ENCODE measurements at regions not wholly inside any gene's neighbourhood (a gene's known extent, or its start where the extent isn't known, plus 50 kb on each side); places are given as distances from the start of the nearest gene placed in this dataset.

DNA sequence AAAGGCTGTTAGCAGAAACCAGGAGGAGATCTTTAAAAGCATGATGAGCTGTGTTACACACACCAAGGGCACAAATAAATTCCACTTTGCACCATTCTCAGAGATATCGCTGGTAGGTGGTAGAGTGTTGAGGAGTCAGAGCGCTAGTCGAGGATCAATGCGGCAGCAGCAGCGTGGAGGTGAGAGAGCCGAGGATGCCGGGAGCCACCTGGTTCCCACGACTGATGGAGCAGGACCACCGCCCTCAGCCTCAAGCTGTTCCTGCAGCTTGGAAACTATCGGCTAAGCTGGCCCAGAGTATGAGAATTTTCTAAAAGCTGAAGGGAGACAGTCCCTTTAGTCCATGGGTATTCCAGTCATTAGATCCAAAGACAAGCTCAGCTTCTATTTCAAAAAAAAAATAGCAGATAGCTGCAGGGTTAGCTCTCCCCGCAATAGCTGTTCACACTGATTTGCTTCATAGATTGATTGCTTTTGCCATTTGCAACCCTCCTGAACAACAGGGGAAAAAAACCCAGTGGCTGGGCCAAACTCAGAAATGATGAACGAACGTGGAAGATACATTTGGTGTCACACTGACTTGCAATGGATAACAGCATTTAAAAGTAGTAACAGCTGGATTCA lies 106.2 kb downstream of the LCA5 start:
- no peak overlapping the region for H3K4me2 ChIP-seq (ENCODE audit: low read length)
- no peak overlapping the region for H3K9ac ChIP-seq (ENCODE audit: low read length)
- H3K9me3 ChIP-seq (ENCODE audit: control insufficient read depth in 1 of 2, insufficient read depth in 1 of 2, low read depth in 1 of 2, low read length in 2 of 2) = no peaks in the 10 kb centered on the region
- POLR2A ChIA-PET = interaction anchor here (0.9 kb wide), 1 partner anchor 9 kb away, joined by 3 read pairs; no protein-coding TSS in a partner anchor
- no peaks in the 10 kb centered on the region for H3K4me1 ChIP-seq (ENCODE audit: control insufficient read depth in 1 of 2, insufficient read depth in 2 of 2, low read length in 2 of 2)
- DNase-seq (ENCODE audit: low read depth, low spot score) (no peak), ATAC-seq (no peak)
- TF ChIP-seq EZH2phosphoT487 (IDR thresholded peaks at IDR 0.05; ENCODE audit: borderline replicate concordance) (no peak), TCF7L2 (IDR thresholded peaks at IDR 0.05; ENCODE audit: borderline replicate concordance, extremely low read depth, insufficient read depth, insufficient read length) (no peak), CBX3 (IDR thresholded peaks at IDR 0.05; ENCODE audit: low read depth) (no peak), YY1 (IDR thresholded peaks at IDR 0.05; ENCODE audit: extremely low read depth, insufficient replicate concordance, low read depth, low read length) (no peak), FOSL1 (IDR thresholded peaks at IDR 0.05; ENCODE audit: low read depth) (no peak), EZH2 (IDR thresholded peaks at IDR 0.05) (no peak), ZNF274 (IDR thresholded peaks at IDR 0.05; ENCODE audit: low read depth, low read length) (no peak), POLR2A (IDR thresholded peaks at IDR 0.05; ENCODE audit: borderline replicate concordance, extremely low read depth, insufficient read depth, insufficient read length) (no peak)
- TF ChIP-seq, protein P1, sequence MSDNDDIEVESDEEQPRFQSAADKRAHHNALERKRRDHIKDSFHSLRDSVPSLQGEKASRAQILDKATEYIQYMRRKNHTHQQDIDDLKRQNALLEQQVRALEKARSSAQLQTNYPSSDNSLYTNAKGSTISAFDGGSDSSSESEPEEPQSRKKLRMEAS (IDR thresholded peaks at IDR 0.05) = no peak
- TF ChIP-seq, protein P2, sequence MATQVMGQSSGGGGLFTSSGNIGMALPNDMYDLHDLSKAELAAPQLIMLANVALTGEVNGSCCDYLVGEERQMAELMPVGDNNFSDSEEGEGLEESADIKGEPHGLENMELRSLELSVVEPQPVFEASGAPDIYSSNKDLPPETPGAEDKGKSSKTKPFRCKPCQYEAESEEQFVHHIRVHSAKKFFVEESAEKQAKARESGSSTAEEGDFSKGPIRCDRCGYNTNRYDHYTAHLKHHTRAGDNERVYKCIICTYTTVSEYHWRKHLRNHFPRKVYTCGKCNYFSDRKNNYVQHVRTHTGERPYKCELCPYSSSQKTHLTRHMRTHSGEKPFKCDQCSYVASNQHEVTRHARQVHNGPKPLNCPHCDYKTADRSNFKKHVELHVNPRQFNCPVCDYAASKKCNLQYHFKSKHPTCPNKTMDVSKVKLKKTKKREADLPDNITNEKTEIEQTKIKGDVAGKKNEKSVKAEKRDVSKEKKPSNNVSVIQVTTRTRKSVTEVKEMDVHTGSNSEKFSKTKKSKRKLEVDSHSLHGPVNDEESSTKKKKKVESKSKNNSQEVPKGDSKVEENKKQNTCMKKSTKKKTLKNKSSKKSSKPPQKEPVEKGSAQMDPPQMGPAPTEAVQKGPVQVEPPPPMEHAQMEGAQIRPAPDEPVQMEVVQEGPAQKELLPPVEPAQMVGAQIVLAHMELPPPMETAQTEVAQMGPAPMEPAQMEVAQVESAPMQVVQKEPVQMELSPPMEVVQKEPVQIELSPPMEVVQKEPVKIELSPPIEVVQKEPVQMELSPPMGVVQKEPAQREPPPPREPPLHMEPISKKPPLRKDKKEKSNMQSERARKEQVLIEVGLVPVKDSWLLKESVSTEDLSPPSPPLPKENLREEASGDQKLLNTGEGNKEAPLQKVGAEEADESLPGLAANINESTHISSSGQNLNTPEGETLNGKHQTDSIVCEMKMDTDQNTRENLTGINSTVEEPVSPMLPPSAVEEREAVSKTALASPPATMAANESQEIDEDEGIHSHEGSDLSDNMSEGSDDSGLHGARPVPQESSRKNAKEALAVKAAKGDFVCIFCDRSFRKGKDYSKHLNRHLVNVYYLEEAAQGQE (IDR thresholded peaks at IDR 0.05; ENCODE audit: low read depth) = no peak
- H4K20me1 ChIP-seq (ENCODE audit: insufficient read depth) = no peaks in the 10 kb centered on the region
- RAD21 ChIA-PET (ENCODE audit: low non-redundant PET in 1 of 2, low total read pairs in 2 of 2, uncharacterized antibody in 2 of 2, unreplicated experiment in 2 of 2) = interaction anchor here in 1 of 2 experiments (1.1 kb wide), 1 partner anchor 242 kb away, joined by 3 read pairs; no protein-coding TSS in a partner anchor
- intact Hi-C loops (cut with micrococcal nuclease) = no loop called here
- H2AFZ ChIP-seq (ENCODE audit: low read depth, low read length, poor library complexity, severe bottlenecking) = no peak overlapping the region
- BruUV-seq (replicated peaks) = no TSS peak
- H3K4me3 ChIP-seq (replicated peaks in 1 of 2; ENCODE audit: low read depth in 1 of 2, low read length in 2 of 2) = no peak overlapping the region
- CTCF ChIA-PET = interaction anchor here (0.8 to 1.6 kb wide), 9 partner anchors 10 to 437 kb away, joined by 3 to 5 read pairs (median 4); no protein-coding TSS in a partner anchor
- H3K27me3 ChIP-seq (ENCODE audit: insufficient read depth, low read length) = no peaks in the 10 kb centered on the region
- no peaks in the 10 kb centered on the region for H3K9me2 ChIP-seq (ENCODE audit: insufficient read depth)
- H3K36me3 ChIP-seq (ENCODE audit: control insufficient read depth in 1 of 2, insufficient read depth in 2 of 2, low read length in 2 of 2) = no peaks in the 10 kb centered on the region
- no peak overlapping the region for H3K27ac ChIP-seq (ENCODE audit: low read depth, low read length)
- no peaks in the 10 kb centered on the region for H3K79me2 ChIP-seq (ENCODE audit: insufficient read depth, low read length)
